Left ventricle myocardium inferior (tissue), 1 donor: ENCODE measurements at regions not wholly inside any gene's neighbourhood (a gene's known extent, or its start where the extent isn't known, plus 50 kb on each side); places are given as distances from the start of the nearest gene placed in this dataset.

Experiments used
- DNase-seq: peaks from one replicate; pipeline ENCODE4 v3.0.0-alpha.2; 2020
- H3K27ac ChIP-seq: fragments of 200-600 bp; replicated peaks from 2 replicates; pipeline ENCODE4 v1.8.0; 2021
- H3K27me3 ChIP-seq: fragments of 200-600 bp; 2 replicates; pipeline ENCODE4 v1.8.0; 2021; ENCODE audit warnings: low read depth
- H3K36me3 ChIP-seq: fragments of 200-600 bp; 2 replicates; pipeline ENCODE4 v1.8.0; 2021
- H3K4me1 ChIP-seq: fragments of 200-600 bp; 2 replicates; pipeline ENCODE4 v1.8.0; 2021
- H3K4me3 ChIP-seq: fragments of 200-600 bp; 2 replicates; pipeline ENCODE4 v1.8.0; 2021; ENCODE audit warnings: mild to moderate bottlenecking, moderate library complexity
- H3K9me3 ChIP-seq: fragments of 200-600 bp; replicated peaks from 2 replicates; pipeline ENCODE4 v1.8.0; 2021
- CTCF ChIP-seq: fragments of 200-600 bp; IDR thresholded peaks from 2 replicates; pipeline ENCODE4 v1.8.0; 2021; ENCODE audit warnings: antibody characterized with exemption, mild to moderate bottlenecking, borderline replicate concordance
- intact Hi-C: fragments of 100-400 bp; cut with micrococcal nuclease; formaldehyde crosslinking; loops from one replicate; pipeline ENCODE4 v1.11.0; 2022
- donor health status: DM: no; HTN: yes; CAD: no; lungs with severe emphysema.

GRCh38 chr18:37985126-37985525, 419.5 kb upstream of the CELF4 start:
- intact Hi-C loops, result no loop called here
- DNase-seq, result no peak
- TF ChIP-seq CTCF, result no peak
- Histone ChIP-seq H3K4me1 (no peaks in the 10 kb centered on the region), H3K27me3 (no peaks in the 10 kb centered on the region), H3K9me3 (no peaks in the 10 kb centered on the region), H3K36me3 (no peaks in the 10 kb centered on the region), H3K27ac (no peak overlapping the region), H3K4me3 (no peak overlapping the region)

GRCh38 chr18:37980556-37980955, 415.0 kb upstream of the CELF4 start:
- intact Hi-C loops, result no loop called here
- no peak for TF ChIP-seq CTCF
- peaks cover 19% of the 10 kb centered on the region for H3K9me3 ChIP-seq
- H3K27ac ChIP-seq, result no peak overlapping the region
- DNase-seq, result no peak
- no peaks in the 10 kb centered on the region for H3K36me3 ChIP-seq
- no peaks in the 10 kb centered on the region for H3K4me1 ChIP-seq
- no peak overlapping the region for H3K4me3 ChIP-seq
- H3K27me3 ChIP-seq, result no peaks in the 10 kb centered on the region

GRCh38 chr18:37975446-37975845, 409.8 kb upstream of the CELF4 start:
- Histone ChIP-seq H3K27ac (no peak overlapping the region), H3K27me3 (no peaks in the 10 kb centered on the region), H3K4me1 (no peaks in the 10 kb centered on the region), H3K4me3 (no peak overlapping the region), H3K36me3 (no peaks in the 10 kb centered on the region), H3K9me3 (peaks cover 39% of the 10 kb centered on the region)
- no peak for DNase-seq
- TF ChIP-seq CTCF, result no peak
- intact Hi-C loops, result no loop called here

GRCh38 chr18:37967261-37967660, 401.7 kb upstream of the CELF4 start:
- H3K4me3 ChIP-seq, result no peak overlapping the region
- H3K27ac ChIP-seq, result no peak overlapping the region
- no peaks in the 10 kb centered on the region for H3K4me1 ChIP-seq
- TF ChIP-seq CTCF, result no peak
- no peaks in the 10 kb centered on the region for H3K9me3 ChIP-seq
- DNase-seq, result no peak
- H3K36me3 ChIP-seq, result no peaks in the 10 kb centered on the region
- intact Hi-C loops, result loop anchor here (10.0 kb wide), 1 partner anchor 68 kb away; no protein-coding TSS in a partner anchor
- no peaks in the 10 kb centered on the region for H3K27me3 ChIP-seq

- Histone ChIP-seq H3K36me3 (no peaks in the 10 kb centered on the region), H3K27me3 (no peaks in the 10 kb centered on the region), H3K9me3 (peaks cover 10% of the 10 kb centered on the region), H3K4me1 (no peaks in the 10 kb centered on the region), H3K27ac (no peak overlapping the region), H3K4me3 (no peak overlapping the region)
- TF ChIP-seq CTCF, result no peak
- intact Hi-C loops, result loop anchor here (10.0 kb wide), 1 partner anchor 69 kb away; no protein-coding TSS in a partner anchor
- no peak for DNase-seq
Observed at GRCh38 chr18:37965572-37965970, 400.0 kb upstream of the CELF4 start.
